Psoas muscle (tissue), 7 donors: ENCODE measurements at regions not wholly inside any gene's neighbourhood (a gene's known extent, or its start where the extent isn't known, plus 50 kb on each side); places are given as distances from the start of the nearest gene placed in this dataset.

Experiments
- ATAC-seq, 4 donors: fragments of 200-7000 bp; cut with Tn5 transposase; one replicate each; pipeline ENCODE4 v1.9.1; 2020; ENCODE audit warnings: moderate library complexity in 3 of 4, mild to moderate bottlenecking in 2 of 4
- DNase-seq, 2 donors: peaks; one replicate each; pipeline ENCODE4 v3.0.0-alpha.2; 2020
- H3K27ac ChIP-seq: fragments of 200-600 bp; one replicate; pipeline ENCODE4 v1.8.0; 2022
- H3K27me3 ChIP-seq, 3 donors: fragments of 200-600 bp in 1 of 3; one replicate each; pipeline versions ENCODE4 v1.6.1 to v1.8.0; 2013 to 2022; ENCODE audit warnings: low read length in 2 of 3, mild to moderate bottlenecking in 2 of 3, moderate library complexity in 1 of 3; ENCODE audit not compliant: insufficient read depth in 3 of 3
- H3K36me3 ChIP-seq, 2 donors: fragments of 200-600 bp in 1 of 2; one replicate each; pipeline versions ENCODE4 v1.6.1 to v1.8.0; 2013 to 2022; ENCODE audit warnings: low read depth in 1 of 2, mild to moderate bottlenecking in 1 of 2, moderate library complexity in 1 of 2; ENCODE audit not compliant: insufficient read depth in 1 of 2
- H3K4me1 ChIP-seq: fragments of 200-600 bp; one replicate; pipeline ENCODE4 v1.8.0; 2022
- H3K4me3 ChIP-seq: fragments of 200-600 bp; one replicate; pipeline ENCODE4 v1.8.0; 2022; ENCODE audit warnings: mild to moderate bottlenecking
- H3K9me3 ChIP-seq: fragments of 200-600 bp; one replicate; pipeline ENCODE4 v1.8.0; 2022
- CTCF ChIP-seq: fragments of 200-600 bp; IDR thresholded peaks from one replicate; pipeline ENCODE4 v1.8.0; 2022; ENCODE audit warnings: antibody characterized with exemption
- WGBS, 3 donors: extraction: QIAGEN DNeasy Blood & Tissue Kit; methylation state at CpG; one replicate each; pipeline versions ENCODE4 v1.1.6 to v1.1.7; 2013; 5-methylcytosine and 5-hydroxymethylcytosine counted together
- intact Hi-C, 2 donors: fragments of 100-400 bp; cut with DNase I; formaldehyde crosslinking; loops; one replicate each; pipeline versions ENCODE4 v1.11.0 to v1.14.2; 2022
- donor health status: healthy with polysubstance abuse.
- donor health status: DM: no; HTN: no; CAD: no; lungs with moderate emphysema.
- donor health status: Bipolar disorder and iron deficiency.
- donor health status: healthy.
- donor health status: DM: yes; HTN: yes; CAD: no.
- donor health status: DM: no; HTN: no; CAD: no.
- donor health status: DM: yes; HTN: yes; CAD: no.

- H3K27me3 ChIP-seq, result peaks cover 0 to 10% (median 0%) of the 10 kb centered on the region in 3 donors
- H3K27ac ChIP-seq, result no peak overlapping the region
- no peaks in the 10 kb centered on the region for H3K36me3 ChIP-seq
- TF ChIP-seq CTCF, result no peak
- 61 to 68% (median 61%) methylated on average over 8 of the region's 8 CpGs for WGBS, 3 donors
- no peak for DNase-seq
- H3K9me3 ChIP-seq, result no peaks in the 10 kb centered on the region
- H3K4me1 ChIP-seq, result no peaks in the 10 kb centered on the region
- intact Hi-C loops, result no loop called here
- no peak for ATAC-seq
- no peak overlapping the region for H3K4me3 ChIP-seq
Measured at GRCh38 chr11:135031205-135031989, 619.4 kb upstream of the B3GAT1 start.

DNA sequence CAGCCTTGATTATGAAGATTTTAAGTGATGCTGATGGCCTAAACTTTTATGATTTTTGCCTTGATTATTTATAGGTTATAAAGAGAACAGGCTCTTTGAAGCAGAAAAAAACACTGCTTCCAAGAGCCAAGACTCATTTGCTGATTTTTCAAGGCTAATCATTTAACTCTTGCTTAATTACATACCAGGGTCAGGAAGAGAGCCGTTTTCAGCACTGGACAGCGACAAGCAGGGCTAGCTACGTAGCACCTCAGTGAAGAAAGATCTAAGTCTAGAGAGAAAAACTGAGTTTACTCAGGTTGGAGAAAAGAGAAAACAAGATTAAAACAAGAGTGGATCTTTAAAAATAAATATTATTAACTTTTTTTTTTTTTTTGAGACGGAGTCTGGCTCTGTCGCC lies 615.4 kb upstream of the B3GAT1 start:
- H3K4me1 ChIP-seq, result no peaks in the 10 kb centered on the region
- DNase-seq (no peak), ATAC-seq (no peak)
- no peak overlapping the region for H3K27ac ChIP-seq
- no peak for TF ChIP-seq CTCF
- no peak overlapping the region for H3K4me3 ChIP-seq
- no peaks in the 10 kb centered on the region for H3K9me3 ChIP-seq
- 3 to 35% (median 30%) methylated on average over 3 to 5 of the region's 5 CpGs for WGBS, 3 donors
- intact Hi-C loops, result no loop called here
- no peaks in the 10 kb centered on the region for H3K36me3 ChIP-seq
- no peaks in the 10 kb centered on the region for H3K27me3 ChIP-seq

GRCh38 chr11:135023499-135023898 lies 611.5 kb upstream of the B3GAT1 start:
- Histone ChIP-seq H3K36me3 (no peaks in the 10 kb centered on the region), H3K27ac (no peak overlapping the region), H3K4me1 (no peaks in the 10 kb centered on the region), H3K9me3 (no peaks in the 10 kb centered on the region), H3K4me3 (no peak overlapping the region), H3K27me3 (no peaks in the 10 kb centered on the region)
- no peak for TF ChIP-seq CTCF
- intact Hi-C loops, result no loop called here
- 73 to 85% (median 75%) methylated on average over 2 of the region's 2 CpGs for WGBS, 3 donors
- no peak for ATAC-seq
- DNase-seq, result no peak

DNA sequence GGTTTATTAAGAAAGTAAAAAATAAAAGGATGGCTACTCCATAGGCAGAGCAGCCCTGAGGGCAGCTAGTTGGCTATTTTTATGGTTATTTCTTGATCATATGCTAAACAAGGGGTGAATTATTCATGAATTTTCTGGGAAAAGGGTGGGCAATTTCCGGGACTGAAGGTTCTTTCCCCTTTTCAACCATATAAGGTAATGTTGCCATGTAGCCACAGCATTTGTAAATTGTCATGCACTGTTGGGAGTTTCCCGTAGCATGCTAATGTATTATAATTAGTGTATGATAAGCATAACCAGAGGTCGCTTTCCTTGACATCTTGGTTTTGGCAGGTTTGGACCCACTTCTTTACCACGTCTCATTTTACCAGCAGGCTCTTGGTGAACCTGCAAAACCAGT lies 610.4 kb upstream of the B3GAT1 start:
- Histone ChIP-seq H3K27me3 (no peaks in the 10 kb centered on the region), H3K4me3 (no peak overlapping the region), H3K36me3 (no peaks in the 10 kb centered on the region), H3K27ac (no peak overlapping the region), H3K9me3 (no peaks in the 10 kb centered on the region), H3K4me1 (no peaks in the 10 kb centered on the region)
- 67 to 73% (median 71%) methylated on average over 4 of the region's 4 CpGs for WGBS, 3 donors
- DNase-seq, result no peak
- no peak for TF ChIP-seq CTCF
- ATAC-seq, result no peak
- intact Hi-C loops, result no loop called here

DNA sequence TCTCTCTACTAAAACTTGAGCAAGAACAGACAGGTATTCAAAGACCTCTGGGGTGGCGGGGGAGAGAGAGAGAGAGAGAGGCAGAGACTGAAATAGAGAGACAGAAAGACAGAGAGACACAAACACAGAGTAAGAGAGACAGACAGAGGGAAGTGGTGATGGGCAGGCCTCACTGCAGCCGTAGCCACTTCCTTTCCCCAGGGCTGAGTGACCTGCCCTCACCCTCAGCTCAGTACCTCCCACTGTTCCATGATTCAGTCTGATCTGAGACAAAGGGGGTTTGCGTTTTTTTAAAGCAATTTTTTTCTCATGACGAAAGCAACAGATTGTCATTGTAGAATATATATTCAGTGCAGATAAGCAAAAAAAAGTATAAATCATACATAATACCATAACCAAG lies 607.9 kb upstream of the B3GAT1 start:
- no peaks in the 10 kb centered on the region for H3K9me3 ChIP-seq
- no peaks in the 10 kb centered on the region for H3K27me3 ChIP-seq
- ATAC-seq, result no peak
- H3K27ac ChIP-seq, result no peak overlapping the region
- H3K4me1 ChIP-seq, result no peaks in the 10 kb centered on the region
- intact Hi-C loops, result no loop called here
- 69 to 71% (median 70%) methylated on average over 4 of the region's 4 CpGs for WGBS, 3 donors
- H3K4me3 ChIP-seq, result no peak overlapping the region
- no peak for DNase-seq
- no peak for TF ChIP-seq CTCF
- no peaks in the 10 kb centered on the region for H3K36me3 ChIP-seq
